Suprapubic skin (tissue), 4 donors: ENCODE measurements at regions not wholly inside any gene's neighbourhood (a gene's known extent, or its start where the extent isn't known, plus 50 kb on each side); places are given as distances from the start of the nearest gene placed in this dataset.

ENCODE experiments used
- POLR2A ChIP-seq, 2 donors: fragments of 450-650 bp; IDR thresholded peaks; one replicate each; pipeline ENCODE4 v1.6.1; 2017; ENCODE audit warnings: antibody characterized with exemption in 2 of 2, mild to moderate bottlenecking in 2 of 2, moderate library complexity in 2 of 2
- POLR2AphosphoS5 ChIP-seq, 3 donors: sonication (generic); formaldehyde crosslinking; IDR thresholded peaks; one replicate each; pipeline ENCODE4 v1.6.1; 2017; ENCODE audit warnings: antibody characterized with exemption in 3 of 3

- TF ChIP-seq POLR2AphosphoS5 (IDR thresholded peaks at IDR 0.05) (no peak), POLR2A (IDR thresholded peaks at IDR 0.05) (no peak)
Observed at GRCh38 chr1:8184301-8184700, 133.6 kb upstream of the SLC45A1 start.
